ENCODE measurements at regions not wholly inside any gene's neighbourhood (a gene's known extent, or its start where the extent isn't known, plus 50 kb on each side); places are given as distances from the start of the nearest gene placed in this dataset.
A peak's percentile ranks its signal among the peaks of the same experiment; 100 is the strongest.
"Not testable (repeated sequence)": the region's sequence is repeated elsewhere in the genome, so short reads cannot be mapped to it uniquely, and the experiment has no call there.

DNA sequence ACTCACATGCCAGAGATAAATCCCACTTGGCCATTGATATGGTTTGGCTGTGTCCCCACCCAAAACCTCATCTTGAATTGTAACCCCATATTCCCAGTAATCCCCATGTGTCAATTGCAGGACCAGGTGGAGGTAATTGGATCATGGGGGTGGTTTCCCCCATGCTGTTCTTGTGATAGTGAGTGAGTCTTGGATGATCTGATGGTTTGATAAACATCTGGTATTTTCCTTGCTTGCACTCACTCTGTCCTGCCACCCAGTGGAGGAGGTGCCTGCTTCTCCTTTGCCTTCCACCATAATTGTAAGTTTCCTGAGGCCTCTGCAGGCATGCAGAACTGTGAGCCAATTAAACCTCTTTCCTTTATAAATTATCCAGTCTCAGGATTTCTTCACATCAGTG is 50.4 kb upstream of the B3GAT2 start:
- not testable (repeated sequence) for H3K9me3 Mint-ChIP-seq; DNase-seq (ENCODE audit: low spot score in 2 of 2); H3K27ac Mint-ChIP-seq; ATAC-seq (ENCODE audit: low read depth); H3K27me3 Mint-ChIP-seq; H3K4me1 Mint-ChIP-seq; H3K36me3 Mint-ChIP-seq; H3K4me3 Mint-ChIP-seq

DNA sequence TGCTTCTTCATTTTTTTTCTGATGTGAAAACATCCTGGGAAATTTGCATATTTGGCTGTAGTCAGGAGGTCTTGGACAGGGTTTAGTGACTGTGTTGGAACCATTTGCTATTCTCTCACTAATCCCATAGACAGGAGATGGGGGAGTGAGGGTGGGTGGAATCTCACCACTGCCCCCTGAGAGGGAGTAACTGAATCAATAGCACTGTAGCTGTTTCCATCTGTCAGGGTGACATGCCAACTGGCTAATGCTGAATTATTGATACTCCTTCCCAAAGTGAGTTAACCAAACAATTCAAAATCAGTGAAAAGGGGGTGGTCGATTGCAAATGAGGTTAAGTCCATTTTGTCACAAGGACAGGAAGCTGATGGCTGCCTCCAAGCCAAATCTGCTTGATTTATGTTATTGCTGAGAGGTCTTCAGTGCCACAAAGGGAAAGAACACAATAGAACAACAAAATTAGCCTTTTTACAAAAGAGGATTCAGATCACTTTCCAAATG is 55.1 kb upstream of the B3GAT2 start:
- peaks cover 3% of the 10 kb centered on the region for H3K4me1 Mint-ChIP-seq
- no peak for ATAC-seq (ENCODE audit: low read depth)
- peaks cover 7% of the 10 kb centered on the region for H3K27me3 Mint-ChIP-seq
- no peak overlapping the region for H3K27ac Mint-ChIP-seq
- DNase-seq (ENCODE audit: low spot score in 2 of 2) = no peak
- H3K36me3 Mint-ChIP-seq = no peaks in the 10 kb centered on the region
- no peaks in the 10 kb centered on the region for H3K9me3 Mint-ChIP-seq
- no peak overlapping the region for H3K4me3 Mint-ChIP-seq

DNA sequence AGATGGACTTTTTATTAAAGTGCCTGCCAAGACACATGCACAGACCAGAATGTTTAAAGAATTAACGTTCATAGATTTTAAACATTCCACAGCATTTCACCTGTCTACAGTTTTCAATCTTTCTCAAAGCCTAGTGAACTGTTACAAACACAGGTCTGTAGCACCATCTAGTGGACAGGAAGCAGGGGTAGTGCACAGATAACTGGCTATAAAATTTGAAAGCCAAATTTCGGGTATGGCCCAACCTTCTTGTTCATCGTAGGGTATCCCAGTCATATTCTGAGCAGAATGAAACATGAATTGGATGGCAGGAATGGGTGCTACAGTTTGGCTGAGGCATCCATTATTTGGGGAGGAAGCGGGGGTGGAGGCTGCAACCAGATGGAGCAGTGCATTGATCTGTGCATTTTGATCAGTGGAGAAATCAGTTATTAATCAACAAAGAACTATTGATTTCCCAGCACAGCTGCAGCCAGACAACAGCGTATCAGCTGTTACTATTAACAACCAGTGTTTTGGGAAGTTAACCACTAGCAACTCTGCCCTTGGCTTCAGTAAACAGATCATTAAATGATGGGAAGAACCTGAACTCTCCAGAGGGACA is 56.1 kb upstream of the B3GAT2 start:
- ATAC-seq (ENCODE audit: low read depth) (peak; percentile 69), DNase-seq (ENCODE audit: low spot score in 2 of 2) (peak in 1 of 2 donors; percentile 17)
- Mint-ChIP-seq H3K4me3 (no peak overlapping the region), H3K9me3 (no peaks in the 10 kb centered on the region), H3K4me1 (peaks cover 3% of the 10 kb centered on the region), H3K27ac (no peak overlapping the region), H3K36me3 (no peaks in the 10 kb centered on the region), H3K27me3 (peaks cover 7% of the 10 kb centered on the region)

DNA sequence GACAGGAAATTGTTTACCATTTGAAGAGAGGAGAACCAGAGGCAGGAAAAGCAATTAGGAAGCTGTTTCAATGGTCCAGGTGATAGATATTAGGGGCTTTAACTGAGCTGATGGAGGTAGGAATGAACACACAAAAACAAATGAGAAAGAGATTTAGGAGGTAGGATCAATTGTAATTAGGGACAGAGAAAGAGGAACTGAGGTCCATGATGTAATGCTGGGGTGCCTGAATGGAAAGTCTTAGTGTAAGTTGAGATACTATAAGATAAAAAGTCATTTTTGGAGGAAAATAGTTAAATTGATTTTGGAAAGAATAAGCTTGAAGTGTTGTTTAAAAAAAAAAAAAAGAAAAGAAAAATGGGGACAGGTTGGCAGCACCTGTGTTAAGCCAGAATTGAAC is 58.5 kb upstream of the B3GAT2 start:
- Mint-ChIP-seq H3K27ac (no peak overlapping the region), H3K4me1 (peaks cover 3% of the 10 kb centered on the region), H3K36me3 (no peaks in the 10 kb centered on the region), H3K9me3 (no peaks in the 10 kb centered on the region), H3K4me3 (no peak overlapping the region), H3K27me3 (peaks cover 7% of the 10 kb centered on the region)
- no peak for DNase-seq (ENCODE audit: low spot score in 2 of 2)
- ATAC-seq (ENCODE audit: low read depth) = no peak

DNA sequence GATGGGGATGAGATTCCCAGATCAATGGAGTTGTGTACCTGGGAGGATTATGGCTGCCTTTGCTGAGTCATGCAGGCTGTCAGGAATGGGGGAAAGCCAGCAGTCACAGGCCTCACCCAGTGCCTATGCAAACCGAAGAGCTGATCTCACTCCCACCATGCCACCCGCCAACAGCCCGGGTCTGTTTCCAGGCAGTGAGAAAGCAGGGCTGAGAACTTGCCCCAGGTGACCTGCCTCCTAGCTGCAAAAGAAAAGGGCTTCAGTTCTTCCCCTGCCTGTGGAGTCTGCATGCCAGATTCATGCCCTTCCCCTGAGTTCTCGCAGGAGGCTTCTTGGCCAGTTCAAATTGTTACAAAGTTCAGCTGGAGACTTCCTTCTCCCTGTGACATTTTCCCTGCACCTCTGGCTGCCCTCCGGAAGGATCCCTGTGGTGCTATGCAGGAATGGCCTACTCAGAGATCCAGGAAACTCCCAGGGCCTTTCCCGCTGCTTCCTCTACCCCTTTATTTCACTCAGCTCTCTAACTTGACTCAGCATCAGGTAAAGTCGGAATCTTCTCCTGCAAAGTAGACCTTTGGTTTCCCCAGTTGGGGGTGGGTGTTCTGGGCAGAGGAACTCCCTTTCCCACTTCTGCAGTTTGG is 71.5 kb upstream of the B3GAT2 start:
- Mint-ChIP-seq H3K4me1 (no peaks in the 10 kb centered on the region), H3K36me3 (no peaks in the 10 kb centered on the region), H3K9me3 (no peaks in the 10 kb centered on the region), H3K27me3 (peaks cover 4% of the 10 kb centered on the region), H3K27ac (no peak overlapping the region), H3K4me3 (no peak overlapping the region)
- no peak for ATAC-seq (ENCODE audit: low read depth)
- DNase-seq (ENCODE audit: low spot score in 2 of 2) = no peak

DNA sequence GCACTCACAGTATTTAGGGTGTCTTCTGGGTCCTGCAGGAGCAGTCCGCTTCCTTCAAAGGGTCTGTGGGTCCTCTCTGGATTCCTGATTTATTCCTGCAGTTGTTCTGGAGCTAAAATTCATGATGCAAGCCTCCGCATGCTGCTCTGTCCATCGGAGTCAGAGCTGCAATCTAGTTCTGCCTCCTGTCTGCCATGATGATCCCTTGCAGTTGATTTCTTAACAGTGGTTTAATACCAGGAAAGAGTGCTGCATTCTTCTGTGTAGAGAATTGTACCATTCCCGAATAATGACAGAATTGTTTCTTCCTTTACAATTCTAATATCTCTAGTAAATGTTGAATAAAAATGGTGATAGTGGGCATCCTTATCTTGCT is 72.0 kb upstream of the B3GAT2 start:
- DNase-seq (ENCODE audit: low spot score in 2 of 2) (no peak), ATAC-seq (ENCODE audit: low read depth) (no peak)
- H3K36me3 Mint-ChIP-seq = no peaks in the 10 kb centered on the region
- H3K4me3 Mint-ChIP-seq = no peak overlapping the region
- no peaks in the 10 kb centered on the region for H3K4me1 Mint-ChIP-seq
- peaks cover 4% of the 10 kb centered on the region for H3K27me3 Mint-ChIP-seq
- H3K27ac Mint-ChIP-seq = no peak overlapping the region
- H3K9me3 Mint-ChIP-seq = no peaks in the 10 kb centered on the region

DNA sequence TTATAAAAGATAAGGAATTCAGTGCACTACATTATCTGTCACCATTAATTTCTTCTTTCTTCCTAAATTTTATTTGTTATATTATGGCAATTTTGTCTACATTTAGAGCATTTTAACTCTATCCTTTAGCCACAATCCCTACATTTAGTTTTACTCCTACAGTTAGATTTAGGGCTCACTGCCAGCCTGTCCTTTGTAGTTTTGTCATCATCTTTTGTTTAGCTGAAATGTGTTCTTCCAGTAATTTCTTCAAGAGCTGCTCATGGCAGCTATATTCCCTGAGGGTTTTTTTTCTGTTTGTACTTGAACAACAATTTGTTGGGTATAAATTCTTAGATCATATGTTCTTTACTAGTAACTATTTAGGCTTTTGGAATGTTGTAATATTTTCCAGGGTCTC is 72.7 kb upstream of the B3GAT2 start:
- Mint-ChIP-seq H3K27me3 (peaks cover 4% of the 10 kb centered on the region), H3K4me1 (no peaks in the 10 kb centered on the region), H3K27ac (no peak overlapping the region), H3K36me3 (no peaks in the 10 kb centered on the region), H3K9me3 (no peaks in the 10 kb centered on the region), H3K4me3 (no peak overlapping the region)
- ATAC-seq (ENCODE audit: low read depth) (no peak), DNase-seq (ENCODE audit: low spot score in 2 of 2) (no peak)

DNA sequence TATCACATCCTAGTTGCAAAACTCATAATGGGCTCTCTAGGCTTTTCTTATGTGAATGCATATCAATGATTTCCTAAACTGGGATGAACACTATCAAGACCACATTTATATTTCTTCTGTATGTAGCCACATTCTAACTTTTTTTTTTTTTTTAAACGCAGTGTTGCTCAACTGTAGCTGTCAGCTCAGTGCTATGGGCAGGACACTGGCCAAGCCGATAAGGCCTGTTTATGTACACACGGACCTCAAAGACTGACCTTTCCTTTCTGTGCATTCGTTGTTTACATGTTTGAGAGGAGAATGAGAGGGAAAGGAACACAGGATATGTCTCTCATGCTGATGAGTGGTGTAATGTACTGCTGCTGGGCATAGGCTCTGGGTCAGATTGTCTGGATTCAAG is 75.1 kb upstream of the B3GAT2 start:
- Mint-ChIP-seq H3K27ac (no peak overlapping the region), H3K9me3 (peaks cover 2% of the 10 kb centered on the region), H3K36me3 (no peaks in the 10 kb centered on the region), H3K4me3 (no peak overlapping the region), H3K27me3 (peaks cover 9% of the 10 kb centered on the region), H3K4me1 (no peaks in the 10 kb centered on the region)
- DNase-seq (ENCODE audit: low spot score in 2 of 2) (no peak), ATAC-seq (ENCODE audit: low read depth) (no peak)

DNA sequence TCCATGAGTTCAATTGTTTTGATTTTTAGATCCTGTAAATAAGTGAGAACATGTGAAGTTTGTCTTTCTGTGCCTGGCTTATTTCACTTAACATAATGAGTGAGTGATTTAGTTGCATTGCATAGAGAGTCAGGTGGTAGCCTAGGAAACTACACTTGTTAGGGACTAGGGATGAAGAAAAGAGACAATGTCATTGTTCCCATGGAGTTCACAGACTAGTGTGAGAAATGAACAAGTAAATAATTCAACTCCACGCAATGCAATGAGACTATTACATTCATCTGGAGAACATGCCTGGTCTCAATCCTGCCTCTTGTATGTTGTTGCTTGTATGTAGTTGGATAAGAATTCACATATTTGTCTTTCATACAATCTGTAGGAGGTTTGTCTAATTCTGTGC is 76.3 kb upstream of the B3GAT2 start:
- Mint-ChIP-seq H3K4me3 (no peak overlapping the region), H3K4me1 (no peaks in the 10 kb centered on the region), H3K36me3 (no peaks in the 10 kb centered on the region), H3K27ac (no peak overlapping the region), H3K9me3 (peaks cover 2% of the 10 kb centered on the region), H3K27me3 (peaks cover 9% of the 10 kb centered on the region)
- ATAC-seq (ENCODE audit: low read depth) (no peak), DNase-seq (ENCODE audit: low spot score in 2 of 2) (no peak)

DNA sequence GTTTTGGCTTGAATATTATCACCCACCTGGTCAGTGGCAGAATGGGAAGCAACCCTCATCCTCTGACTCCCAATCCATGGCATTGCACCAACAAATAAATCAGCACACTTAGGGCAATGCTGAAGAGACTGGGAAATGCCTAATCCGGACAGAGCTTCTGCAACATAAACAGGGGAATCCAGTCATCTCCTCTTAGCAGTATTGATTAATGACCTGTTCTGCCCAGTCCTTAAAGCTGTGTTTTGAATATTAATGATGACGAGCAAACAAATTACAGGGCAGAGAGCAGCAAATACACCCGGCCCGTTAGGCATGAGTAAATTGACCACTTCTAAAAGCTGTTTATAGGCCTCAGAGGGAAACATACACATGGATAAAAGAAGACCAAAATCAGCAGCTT is 77.0 kb upstream of the B3GAT2 start:
- no peaks in the 10 kb centered on the region for H3K4me1 Mint-ChIP-seq
- peaks cover 2% of the 10 kb centered on the region for H3K9me3 Mint-ChIP-seq
- no peak overlapping the region for H3K27ac Mint-ChIP-seq
- H3K36me3 Mint-ChIP-seq = no peaks in the 10 kb centered on the region
- no peak overlapping the region for H3K4me3 Mint-ChIP-seq
- peaks cover 13% of the 10 kb centered on the region for H3K27me3 Mint-ChIP-seq
- ATAC-seq (ENCODE audit: low read depth) = no peak
- DNase-seq (ENCODE audit: low spot score in 2 of 2) = no peak

DNA sequence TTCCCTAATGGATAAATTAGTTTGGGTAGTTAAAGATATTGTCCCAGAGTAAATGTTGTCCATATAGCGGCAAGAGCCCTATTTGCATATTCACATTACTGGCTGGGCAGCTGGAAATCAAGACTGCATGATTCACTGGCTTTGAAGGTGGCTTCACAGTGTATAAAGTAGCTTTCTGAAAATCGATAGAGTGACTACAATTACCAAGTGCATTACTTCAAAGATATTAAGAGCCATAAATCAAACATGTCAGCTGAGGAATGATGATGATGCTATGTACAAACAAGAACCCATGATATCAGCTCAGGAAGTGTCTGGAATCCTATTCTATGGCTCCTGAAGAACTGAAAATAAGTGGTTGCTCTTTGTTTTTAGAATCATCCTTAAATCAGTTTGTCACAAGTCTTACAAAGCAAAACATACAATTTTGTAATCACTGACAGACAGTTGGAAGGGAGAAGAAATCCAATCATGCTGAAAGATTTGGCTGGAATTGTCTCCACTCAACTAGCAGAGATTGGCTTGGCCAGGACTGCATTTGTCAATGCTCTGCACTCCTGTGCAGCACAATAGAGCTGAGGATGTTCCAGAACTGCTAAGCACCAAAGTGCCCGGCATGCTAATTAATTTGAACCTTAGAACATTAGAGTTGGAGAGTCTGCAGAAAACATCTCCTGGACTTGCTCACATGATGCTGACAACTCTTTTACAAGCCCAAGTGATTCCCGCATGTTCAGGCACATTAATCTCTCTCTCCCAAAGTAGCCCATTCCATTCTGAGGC is 77.9 kb upstream of the B3GAT2 start:
- ATAC-seq (ENCODE audit: low read depth) = no peak
- peaks cover 2% of the 10 kb centered on the region for H3K9me3 Mint-ChIP-seq
- DNase-seq (ENCODE audit: low spot score in 2 of 2) = no peak
- no peaks in the 10 kb centered on the region for H3K36me3 Mint-ChIP-seq
- H3K27me3 Mint-ChIP-seq = peaks cover 13% of the 10 kb centered on the region
- H3K4me3 Mint-ChIP-seq = no peak overlapping the region
- H3K27ac Mint-ChIP-seq = no peak overlapping the region
- no peaks in the 10 kb centered on the region for H3K4me1 Mint-ChIP-seq

DNA sequence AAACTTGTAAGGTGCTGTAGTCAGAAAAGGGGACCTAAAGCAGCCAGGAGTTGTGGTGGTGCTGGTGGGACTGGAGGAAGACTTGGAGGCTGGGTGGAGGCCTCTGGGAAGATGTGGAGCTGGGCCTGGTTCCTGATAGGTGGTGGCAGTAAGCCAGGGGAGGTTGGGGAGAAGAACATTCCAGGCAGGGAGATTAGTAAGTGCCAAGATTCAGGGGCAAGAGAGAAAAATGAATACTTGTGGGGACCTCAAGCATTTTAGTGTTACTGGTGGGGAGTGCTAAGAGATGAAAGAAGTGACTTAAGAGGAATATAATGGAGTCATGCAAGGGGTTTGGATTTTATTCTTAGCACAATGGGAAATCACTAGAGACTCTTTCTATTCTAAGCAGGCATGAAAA is 79.0 kb upstream of the B3GAT2 start:
- no peak for ATAC-seq (ENCODE audit: low read depth)
- H3K27me3 Mint-ChIP-seq = peaks cover 13% of the 10 kb centered on the region
- H3K4me1 Mint-ChIP-seq = no peaks in the 10 kb centered on the region

DNA sequence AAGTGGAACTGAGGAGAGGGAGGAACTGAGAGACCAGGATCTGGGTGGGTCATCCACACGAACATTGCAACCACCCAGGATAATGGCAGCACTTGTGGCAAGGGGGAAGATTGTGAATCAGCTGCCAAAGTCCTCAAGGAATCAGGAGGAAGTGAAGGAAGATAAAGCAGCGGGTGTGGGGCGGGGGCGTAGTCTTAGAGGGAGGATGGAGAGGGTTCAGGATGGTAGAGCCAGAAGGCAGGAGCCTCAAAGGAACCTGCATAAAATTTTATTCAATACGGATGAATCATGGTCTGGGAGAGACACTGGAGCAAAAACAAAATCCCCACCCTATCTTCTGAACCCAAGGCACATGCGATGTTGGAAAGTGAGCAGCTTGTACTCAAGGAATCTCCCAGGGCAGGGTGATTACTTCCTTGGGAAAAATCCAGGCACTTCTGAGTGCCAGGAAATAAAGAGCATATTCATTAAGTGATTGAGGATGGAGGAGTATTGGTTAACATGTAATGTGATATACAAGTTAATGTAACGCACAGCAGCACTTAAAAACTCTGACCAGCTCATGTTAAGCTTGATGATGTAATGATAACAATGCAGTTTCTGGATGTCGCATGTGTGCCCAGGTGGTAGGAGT is 82.0 kb upstream of the B3GAT2 start:
- DNase-seq (ENCODE audit: low spot score in 2 of 2) = no peak
- Mint-ChIP-seq H3K4me1 (no peaks in the 10 kb centered on the region), H3K9me3 (peaks cover 2% of the 10 kb centered on the region), H3K27ac (no peak overlapping the region), H3K36me3 (no peaks in the 10 kb centered on the region), H3K27me3 (peaks cover 9% of the 10 kb centered on the region), H3K4me3 (no peak overlapping the region)
- ATAC-seq (ENCODE audit: low read depth) = no peak

More for the DNA sequence above, 79.0 kb upstream of the B3GAT2 start:
- Mint-ChIP-seq H3K27ac (no peak overlapping the region), H3K9me3 (peaks cover 2% of the 10 kb centered on the region), H3K4me3 (no peak overlapping the region), H3K36me3 (no peaks in the 10 kb centered on the region)
- no peak for DNase-seq (ENCODE audit: low spot score in 2 of 2)

DNA sequence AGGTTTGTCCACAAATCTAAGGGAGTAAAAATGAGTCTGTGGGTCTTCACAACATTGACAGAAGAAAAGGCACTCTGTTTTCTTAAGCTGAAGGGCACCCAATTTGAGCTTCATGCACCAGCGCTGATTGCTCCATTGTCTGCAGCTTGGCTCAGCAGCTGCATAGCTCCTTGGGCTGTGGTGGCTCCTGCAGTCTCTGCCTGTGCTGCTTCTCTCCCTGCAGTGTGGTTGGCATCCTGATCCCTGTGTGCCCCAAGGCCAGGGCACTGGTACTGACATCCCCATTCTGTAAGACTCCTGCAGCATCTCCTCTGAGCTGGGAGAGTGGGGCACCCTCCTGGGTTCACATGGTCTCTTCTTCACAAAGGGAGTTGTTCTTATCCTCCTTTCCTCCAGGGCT is 83.2 kb upstream of the B3GAT2 start:
- Mint-ChIP-seq H3K36me3 (no peaks in the 10 kb centered on the region), H3K27me3 (peaks cover 9% of the 10 kb centered on the region), H3K4me1 (no peaks in the 10 kb centered on the region), H3K9me3 (peaks cover 2% of the 10 kb centered on the region), H3K27ac (no peak overlapping the region), H3K4me3 (no peak overlapping the region)
- DNase-seq (ENCODE audit: low spot score in 2 of 2) = no peak
- ATAC-seq (ENCODE audit: low read depth) = no peak
